ENCODE measurements at regions not wholly inside any gene's neighbourhood (a gene's known extent, or its start where the extent isn't known, plus 50 kb on each side); places are given as distances from the start of the nearest gene placed in this dataset.

DNA sequence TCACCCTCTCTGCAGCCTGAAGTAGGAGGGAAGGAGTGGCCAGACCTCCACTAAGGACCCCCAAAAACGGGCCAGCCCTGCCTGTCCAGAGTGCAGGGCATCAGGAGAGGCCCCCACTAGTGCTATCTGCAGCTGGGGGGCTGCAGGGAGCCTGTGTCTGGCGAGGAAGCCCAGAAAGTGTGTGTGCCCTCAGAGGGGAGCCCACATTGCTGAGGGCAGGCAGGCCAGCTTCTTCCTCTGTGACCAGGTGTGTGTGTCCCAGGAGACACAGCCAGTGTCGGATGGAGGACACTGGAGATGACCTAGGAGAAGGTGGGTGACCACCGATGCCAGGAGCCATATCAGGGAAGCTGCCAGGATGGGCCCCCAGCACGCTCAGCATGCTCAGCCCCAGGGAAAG lies 218.7 kb downstream of the IRX2 start:
- ATAC-seq (ENCODE audit: insufficient number of reproducible peaks, low FRiP score, low read depth) (no peak), DNase-seq (ENCODE audit: low spot score) (no peak)
- H3K4me1 ChIP-seq (ENCODE audit: control insufficient read depth in 1 of 2, low read depth in 2 of 2), result no peaks in the 10 kb centered on the region
- H3K27ac ChIP-seq, result no peak overlapping the region
- H3K36me3 ChIP-seq, result no peaks in the 10 kb centered on the region
- no peak overlapping the region for H3K4me3 ChIP-seq
- no peaks in the 10 kb centered on the region for H3K9me3 ChIP-seq
- no peaks in the 10 kb centered on the region for H3K27me3 ChIP-seq (replicated peaks; ENCODE audit: insufficient read depth)
- TF ChIP-seq, protein P1, sequence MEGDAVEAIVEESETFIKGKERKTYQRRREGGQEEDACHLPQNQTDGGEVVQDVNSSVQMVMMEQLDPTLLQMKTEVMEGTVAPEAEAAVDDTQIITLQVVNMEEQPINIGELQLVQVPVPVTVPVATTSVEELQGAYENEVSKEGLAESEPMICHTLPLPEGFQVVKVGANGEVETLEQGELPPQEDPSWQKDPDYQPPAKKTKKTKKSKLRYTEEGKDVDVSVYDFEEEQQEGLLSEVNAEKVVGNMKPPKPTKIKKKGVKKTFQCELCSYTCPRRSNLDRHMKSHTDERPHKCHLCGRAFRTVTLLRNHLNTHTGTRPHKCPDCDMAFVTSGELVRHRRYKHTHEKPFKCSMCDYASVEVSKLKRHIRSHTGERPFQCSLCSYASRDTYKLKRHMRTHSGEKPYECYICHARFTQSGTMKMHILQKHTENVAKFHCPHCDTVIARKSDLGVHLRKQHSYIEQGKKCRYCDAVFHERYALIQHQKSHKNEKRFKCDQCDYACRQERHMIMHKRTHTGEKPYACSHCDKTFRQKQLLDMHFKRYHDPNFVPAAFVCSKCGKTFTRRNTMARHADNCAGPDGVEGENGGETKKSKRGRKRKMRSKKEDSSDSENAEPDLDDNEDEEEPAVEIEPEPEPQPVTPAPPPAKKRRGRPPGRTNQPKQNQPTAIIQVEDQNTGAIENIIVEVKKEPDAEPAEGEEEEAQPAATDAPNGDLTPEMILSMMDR (IDR thresholded peaks at IDR 0.05), result no peak

DNA sequence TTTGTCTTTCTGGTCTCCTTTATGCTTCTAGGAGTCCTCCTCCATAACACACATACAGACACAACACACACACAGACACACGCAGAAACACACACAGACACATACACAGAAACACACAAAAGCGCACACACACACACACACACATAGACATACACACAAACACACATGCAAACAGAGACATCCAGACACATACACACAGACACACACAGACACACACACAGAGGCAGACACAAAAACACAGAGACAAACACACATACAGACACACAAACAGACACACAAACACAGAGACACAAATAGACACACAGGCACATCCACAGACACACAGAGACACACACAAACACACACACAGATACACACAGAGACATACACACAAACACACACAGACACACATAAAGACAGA lies 220.2 kb downstream of the IRX2 start:
- ATAC-seq (ENCODE audit: insufficient number of reproducible peaks, low FRiP score, low read depth), result no peak
- TF ChIP-seq, protein P1 (IDR thresholded peaks at IDR 0.05), result no peak

DNA sequence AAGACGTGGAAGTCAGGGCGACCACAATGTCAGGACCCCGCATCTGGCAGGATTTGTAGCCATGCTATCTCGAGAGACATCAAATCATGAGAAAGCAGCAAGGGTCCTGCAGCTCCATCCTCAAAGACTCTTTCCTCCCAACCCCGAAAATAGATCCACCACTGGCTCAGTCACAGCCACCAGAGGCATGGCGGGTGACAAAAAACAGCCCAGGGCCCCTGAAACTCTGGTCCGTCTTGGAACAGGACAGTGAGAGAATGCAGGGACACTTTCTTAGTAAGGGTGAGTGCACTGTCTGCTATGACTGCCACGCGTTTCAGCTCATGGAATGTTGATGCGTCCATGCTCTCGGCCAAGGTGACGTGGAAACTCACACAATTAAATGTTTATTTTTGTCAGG lies 220.9 kb downstream of the IRX2 start:
- Histone ChIP-seq H3K4me3 (no peak overlapping the region), H3K27me3 (replicated peaks; ENCODE audit: insufficient read depth) (no peaks in the 10 kb centered on the region), H3K9me3 (no peaks in the 10 kb centered on the region), H3K4me1 (ENCODE audit: control insufficient read depth in 1 of 2, low read depth in 2 of 2) (no peaks in the 10 kb centered on the region), H3K36me3 (no peaks in the 10 kb centered on the region), H3K27ac (no peak overlapping the region)
- DNase-seq (ENCODE audit: low spot score) (no peak), ATAC-seq (ENCODE audit: insufficient number of reproducible peaks, low FRiP score, low read depth) (no peak)
- TF ChIP-seq, protein P1 (IDR thresholded peaks at IDR 0.05), result no peak

More for the DNA sequence above, 220.2 kb downstream of the IRX2 start:
- H3K27me3 ChIP-seq (replicated peaks; ENCODE audit: insufficient read depth), result no peaks in the 10 kb centered on the region
- H3K9me3 ChIP-seq, result no peaks in the 10 kb centered on the region
- no peaks in the 10 kb centered on the region for H3K4me1 ChIP-seq (ENCODE audit: control insufficient read depth in 1 of 2, low read depth in 2 of 2)
- no peaks in the 10 kb centered on the region for H3K36me3 ChIP-seq
- DNase-seq (ENCODE audit: low spot score), result no peak
- no peak overlapping the region for H3K4me3 ChIP-seq
- no peak overlapping the region for H3K27ac ChIP-seq

DNA sequence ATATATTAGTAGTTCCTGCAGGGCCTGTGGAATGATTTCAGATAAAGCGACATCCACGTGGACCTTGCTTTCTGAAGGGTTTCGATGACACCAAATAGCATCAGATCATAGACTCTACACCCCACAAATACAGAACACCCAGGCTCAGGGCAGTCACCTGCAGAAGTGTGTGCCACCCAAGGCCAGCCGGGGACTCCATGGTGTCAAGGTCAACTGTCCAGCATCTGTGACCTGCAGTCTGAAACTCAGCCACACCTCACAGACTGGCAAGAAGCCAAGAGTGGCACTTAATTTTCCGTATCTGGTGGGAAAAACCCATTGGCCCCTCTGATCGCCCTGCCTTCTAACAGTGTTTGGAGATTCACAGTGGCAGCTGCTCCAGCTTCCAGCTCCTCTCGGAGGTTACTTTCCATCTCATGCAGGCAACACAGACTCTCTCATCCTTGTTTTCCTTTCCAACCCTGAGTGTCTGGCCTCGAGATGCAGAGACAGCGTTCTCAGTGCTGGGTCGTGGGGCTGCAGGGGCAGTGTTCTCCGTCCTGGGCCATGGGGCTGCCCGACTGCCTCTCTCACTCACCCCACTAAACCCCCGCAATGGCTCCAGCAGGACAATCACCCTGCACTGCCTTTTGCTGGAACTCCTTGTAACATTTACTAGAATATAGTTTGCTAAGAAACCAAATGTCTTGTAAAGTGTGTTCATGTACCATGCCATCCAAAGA lies 221.9 kb downstream of the IRX2 start:
- no peak for DNase-seq (ENCODE audit: low spot score)

DNA sequence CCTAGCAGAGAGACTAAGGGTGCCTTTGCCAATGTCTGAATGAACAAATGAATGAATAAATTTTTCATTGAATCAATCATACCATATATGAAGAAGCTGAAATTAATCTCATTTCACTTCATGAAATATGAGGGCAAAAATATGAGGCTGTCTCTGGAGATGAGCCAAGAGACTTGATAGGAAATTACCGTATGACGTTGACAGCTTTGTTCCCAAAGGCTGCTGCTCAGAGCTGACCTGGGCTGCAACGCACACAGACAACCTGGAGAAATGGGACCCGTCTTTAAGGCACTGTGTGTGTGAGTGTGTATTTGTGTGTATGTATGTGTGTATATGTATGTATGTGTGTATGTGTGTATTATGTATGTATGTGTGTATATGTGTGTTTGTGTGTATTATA lies 226.1 kb downstream of the IRX2 start:
- H3K27me3 ChIP-seq (replicated peaks; ENCODE audit: insufficient read depth), result no peaks in the 10 kb centered on the region
- no peaks in the 10 kb centered on the region for H3K36me3 ChIP-seq
- H3K4me1 ChIP-seq (ENCODE audit: control insufficient read depth in 1 of 2, low read depth in 2 of 2), result no peaks in the 10 kb centered on the region
- no peak for DNase-seq (ENCODE audit: low spot score)
- H3K9me3 ChIP-seq, result no peaks in the 10 kb centered on the region
- no peak overlapping the region for H3K27ac ChIP-seq
- TF ChIP-seq, protein P1 (IDR thresholded peaks at IDR 0.05), result no peak
- ATAC-seq (ENCODE audit: insufficient number of reproducible peaks, low FRiP score, low read depth), result no peak
- no peak overlapping the region for H3K4me3 ChIP-seq

More for the DNA sequence above, 221.9 kb downstream of the IRX2 start:
- H3K27ac ChIP-seq, result no peak overlapping the region
- H3K36me3 ChIP-seq, result no peaks in the 10 kb centered on the region
- H3K27me3 ChIP-seq (replicated peaks; ENCODE audit: insufficient read depth), result no peaks in the 10 kb centered on the region
- no peak overlapping the region for H3K4me3 ChIP-seq
- no peak for ATAC-seq (ENCODE audit: insufficient number of reproducible peaks, low FRiP score, low read depth)
- H3K9me3 ChIP-seq, result no peaks in the 10 kb centered on the region
- TF ChIP-seq, protein P1 (IDR thresholded peaks at IDR 0.05), result no peak
- H3K4me1 ChIP-seq (ENCODE audit: control insufficient read depth in 1 of 2, low read depth in 2 of 2), result no peaks in the 10 kb centered on the region
